OCI-LY1 (cell line): ENCODE measurements at regions not wholly inside any gene's neighbourhood (a gene's known extent, or its start where the extent isn't known, plus 50 kb on each side); places are given as distances from the start of the nearest gene placed in this dataset.

Experiments
- CTCF ChIP-seq: fragments of 200-600 bp; sonication (generic), shearing (Covaris generic); IDR thresholded peaks from 2 replicates; pipeline ENCODE4 v1.5.1; 2017; ENCODE audit warnings: mild to moderate bottlenecking, antibody characterized with exemption, low read length, moderate library complexity, mixed read lengths
- EZH2 ChIP-seq: fragments of 200-600 bp; sonication (generic), shearing (Covaris generic); IDR thresholded peaks from 2 replicates; pipeline ENCODE4 v1.8.0; 2017; ENCODE audit warnings: borderline replicate concordance, mixed run types, mild to moderate bottlenecking, antibody characterized with exemption, low read length, moderate library complexity, mixed read lengths

GRCh38 chr2:146666340-146666739 lies 1178.5 kb upstream of the ACVR2A start:
- TF ChIP-seq CTCF (no peak), EZH2 (no peak)
